LNCaP clone FGC (cell line): ENCODE measurements at regions not wholly inside any gene's neighbourhood (a gene's known extent, or its start where the extent isn't known, plus 50 kb on each side); places are given as distances from the start of the nearest gene placed in this dataset.
A peak's percentile ranks its signal among the peaks of the same experiment; 100 is the strongest.

Experiments
- DNase-seq: peaks from one replicate; pipeline ENCODE4 v3.0.0-alpha.2; 2011; ENCODE audit warnings: low read depth
- H3K4me3 ChIP-seq: 2 replicates; pipeline ENCODE4 v1.5.1; 2011; ENCODE audit warnings: mild to moderate bottlenecking, low read depth, low read length, control low read depth
- CTCF ChIP-seq: IDR thresholded peaks from 2 replicates; pipeline ENCODE4 v1.5.1; 2012; ENCODE audit warnings: mild to moderate bottlenecking; ENCODE audit not compliant: control insufficient read depth, insufficient read depth; ENCODE audit errors: extremely low read depth

GRCh38 chr6:53436526-53437303 lies 88.0 kb upstream of the ELOVL5 start:
- no peak for TF ChIP-seq CTCF
- DNase-seq, result no peak
- H3K4me3 ChIP-seq, result no peak overlapping the region

GRCh38 chr6:53433951-53434285 lies 85.2 kb upstream of the ELOVL5 start:
- TF ChIP-seq CTCF, result no peak
- no peak overlapping the region for H3K4me3 ChIP-seq
- DNase-seq, result no peak

- DNase-seq, result peak; percentile 74
- H3K4me3 ChIP-seq, result no peak overlapping the region
These were observed 84.7 kb upstream of the ELOVL5 start for GRCh38 chr6:53433261-53433950.

GRCh38 chr6:53432318-53433161 lies 83.8 kb upstream of the ELOVL5 start:
- no peak overlapping the region for H3K4me3 ChIP-seq
- no peak for TF ChIP-seq CTCF
- DNase-seq, result peak; percentile 58

More at GRCh38 chr6:53433261-53433950, 84.7 kb upstream of the ELOVL5 start:
- TF ChIP-seq CTCF, result no peak

GRCh38 chr6:53431704-53432103 lies 83.0 kb upstream of the ELOVL5 start:
- H3K4me3 ChIP-seq, result no peak overlapping the region
- TF ChIP-seq CTCF, result no peak
- DNase-seq, result no peak

- TF ChIP-seq CTCF, result no peak
- no peak for DNase-seq
- H3K4me3 ChIP-seq, result no peak overlapping the region
These were observed 80.7 kb upstream of the ELOVL5 start for GRCh38 chr6:53429401-53429800.
